ENCODE measurements at regions not wholly inside any gene's neighbourhood (a gene's known extent, or its start where the extent isn't known, plus 50 kb on each side); places are given as distances from the start of the nearest gene placed in this dataset.

- H3K23ac ChIP-seq (ENCODE audit: low read depth, low read length) = no peak overlapping the region
- no peak overlapping the region for H3K9ac ChIP-seq (ENCODE audit: low read depth, low read length)
- no peak overlapping the region for H4K8ac ChIP-seq (ENCODE audit: low read depth in 2 of 2, low read length in 2 of 2)
- no peak overlapping the region for H2AFZ ChIP-seq (replicated peaks; ENCODE audit: low read length, poor library complexity)
- TF ChIP-seq RFX5 (IDR thresholded peaks at IDR 0.05; ENCODE audit: low read depth, low read length) (no peak), SMC3 (IDR thresholded peaks at IDR 0.05; ENCODE audit: low read depth, low read length) (no peak), MAZ (IDR thresholded peaks at IDR 0.05; ENCODE audit: borderline replicate concordance, low read depth, low read length) (no peak), CHD1 (IDR thresholded peaks at IDR 0.05; ENCODE audit: low read depth, low read length) (no peak), FOS (IDR thresholded peaks at IDR 0.05; ENCODE audit: low read depth, low read length) (no peak), CTCF (conservative IDR thresholded peaks at IDR 0.05; ENCODE audit: low read depth, low read length) (no peak), BHLHE40 (IDR thresholded peaks at IDR 0.05; ENCODE audit: low read depth, low read length) (no peak), POLR2A (IDR thresholded peaks at IDR 0.05; ENCODE audit: low read depth, low read length) (no peak), RCOR1 (IDR thresholded peaks at IDR 0.05; ENCODE audit: insufficient replicate concordance, low read length) (no peak), RAD21 (IDR thresholded peaks at IDR 0.05; ENCODE audit: low read length) (no peak), MAFK (IDR thresholded peaks at IDR 0.05; ENCODE audit: low read depth, low read length) (no peak), USF2 (IDR thresholded peaks at IDR 0.05; ENCODE audit: low read depth, low read length) (no peak), MXI1 (IDR thresholded peaks at IDR 0.05; ENCODE audit: borderline replicate concordance, low read depth, low read length) (no peak), CEBPB (IDR thresholded peaks at IDR 0.05; ENCODE audit: low read depth, low read length) (no peak), NFE2L2 (IDR thresholded peaks at IDR 0.05; ENCODE audit: low read depth, low read length) (no peak)
- TF ChIP-seq, protein P1, sequence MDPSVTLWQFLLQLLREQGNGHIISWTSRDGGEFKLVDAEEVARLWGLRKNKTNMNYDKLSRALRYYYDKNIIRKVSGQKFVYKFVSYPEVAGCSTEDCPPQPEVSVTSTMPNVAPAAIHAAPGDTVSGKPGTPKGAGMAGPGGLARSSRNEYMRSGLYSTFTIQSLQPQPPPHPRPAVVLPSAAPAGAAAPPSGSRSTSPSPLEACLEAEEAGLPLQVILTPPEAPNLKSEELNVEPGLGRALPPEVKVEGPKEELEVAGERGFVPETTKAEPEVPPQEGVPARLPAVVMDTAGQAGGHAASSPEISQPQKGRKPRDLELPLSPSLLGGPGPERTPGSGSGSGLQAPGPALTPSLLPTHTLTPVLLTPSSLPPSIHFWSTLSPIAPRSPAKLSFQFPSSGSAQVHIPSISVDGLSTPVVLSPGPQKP (IDR thresholded peaks at IDR 0.05; ENCODE audit: borderline replicate concordance, low read depth, low read length) = no peak
- no peak overlapping the region for H3K4me2 ChIP-seq (ENCODE audit: low read depth, low read length)
- DNase-seq = no peak
- in situ Hi-C loops (cut with MboI; ENCODE audit: low sequenced_read_pairs) = no loop called here
- H4K5ac ChIP-seq (ENCODE audit: low read depth, low read length) = no peak overlapping the region
- no peak overlapping the region for H2BK120ac ChIP-seq (ENCODE audit: low read depth, low read length)
- dilution Hi-C loops (cut with HindIII; ENCODE audit: low sequenced_read_pairs, unreplicated experiment) = no loop called here
- H4K20me1 ChIP-seq (ENCODE audit: insufficient read depth, low read length) = no peaks in the 10 kb centered on the region
- H2BK20ac ChIP-seq (ENCODE audit: low read depth, low read length) = no peak overlapping the region
- no peak overlapping the region for H2AK5ac ChIP-seq (ENCODE audit: low read depth, low read length)
- WGBS, 2 experiments (ENCODE audit: extremely low coverage in 2 of 2, insufficient read length in 1 of 2) = 46% methylated on average over 3 of the region's 4 CpGs; no CpG with 5 or more reads in 1 of the 2 experiments
- H3K9me3 ChIP-seq (ENCODE audit: control insufficient read depth, insufficient read depth, low read length) = no peaks in the 10 kb centered on the region
- intact Hi-C loops (cut with micrococcal nuclease) = no loop called here
- no peaks in the 10 kb centered on the region for H3K27me3 ChIP-seq (ENCODE audit: control insufficient read depth, insufficient read depth, low read length)
- H3K4me3 ChIP-seq (ENCODE audit: insufficient read depth, low read depth, low read length) = no peak overlapping the region
- BruUV-seq (replicated peaks) = no TSS peak
- no peaks in the 10 kb centered on the region for H3K36me3 ChIP-seq (ENCODE audit: control insufficient read depth, insufficient read depth, low read length)
- CTCF ChIA-PET = no interaction called here
- POLR2A ChIA-PET (ENCODE audit: unreplicated experiment) = no interaction called here
- no peak overlapping the region for H2BK5ac ChIP-seq (ENCODE audit: low read depth, low read length, poor library complexity, severe bottlenecking)
- no peaks in the 10 kb centered on the region for H3K4me1 ChIP-seq (ENCODE audit: control insufficient read depth, insufficient read depth, low read length)
- H3K9me1 ChIP-seq (ENCODE audit: insufficient read depth, low read length) = no peaks in the 10 kb centered on the region
- no peak overlapping the region for H3K27ac ChIP-seq (ENCODE audit: insufficient read depth, low read length)
- no peak overlapping the region for H2BK15ac ChIP-seq (ENCODE audit: low read depth, low read length)
- no peak overlapping the region for H3K18ac ChIP-seq (ENCODE audit: low read depth, low read length)
- no peak overlapping the region for H3K56ac ChIP-seq (ENCODE audit: extremely low read depth, insufficient read depth, low read length)
- no peaks in the 10 kb centered on the region for H3K79me1 ChIP-seq (ENCODE audit: low read depth in 1 of 2, low read length in 2 of 2)
- H4K91ac ChIP-seq (ENCODE audit: insufficient read depth, low read depth, low read length) = no peak overlapping the region
- no peak overlapping the region for H3K4ac ChIP-seq (ENCODE audit: low read depth, low read length)
- H2AK9ac ChIP-seq (replicated peaks; ENCODE audit: low read depth, low read length, poor library complexity) = no peak overlapping the region
- H3K14ac ChIP-seq (replicated peaks; ENCODE audit: low read depth, low read length) = no peak overlapping the region
- no peak for ATAC-seq (ENCODE audit: low read depth)
Observed at GRCh38 chr7:131741446-131741845, 185.0 kb upstream of the PODXL start.

Measured in IMR-90 (cell line).